BLaER1 treated with 17β-estradiol and CSF1 and Interleukin-3, amounts not matched to agents 10 nM and 100 nM (cell line): ENCODE measurements at regions not wholly inside any gene's neighbourhood (a gene's known extent, or its start where the extent isn't known, plus 50 kb on each side); places are given as distances from the start of the nearest gene placed in this dataset.

ENCODE experiments used
- H3K27ac ChIP-seq, 11 experiments: shearing (Covaris generic); formaldehyde crosslinking; 2 replicates each; pipeline ENCODE4 v1.8.1; 2022
- H3K27me3 ChIP-seq, 11 experiments: shearing (Covaris generic); formaldehyde crosslinking; 2 replicates each; pipeline ENCODE4 v1.8.1; 2022
- H3K36me3 ChIP-seq, 11 experiments: shearing (Covaris generic); formaldehyde crosslinking; 2 replicates each; pipeline ENCODE4 v1.8.1; 2022
- H3K4me1 ChIP-seq, 10 experiments: shearing (Covaris generic); formaldehyde crosslinking; 2 replicates each; pipeline ENCODE4 v1.8.1; 2022
- H3K4me2 ChIP-seq, 11 experiments: shearing (Covaris generic); formaldehyde crosslinking; 2 replicates each; pipeline ENCODE4 v1.8.1; 2022
- H3K4me3 ChIP-seq, 10 experiments: shearing (Covaris generic); formaldehyde crosslinking; 2 replicates each; pipeline ENCODE4 v1.8.1; 2022
- H3K9ac ChIP-seq, 11 experiments: shearing (Covaris generic); formaldehyde crosslinking; 2 replicates each; pipeline ENCODE4 v1.8.1; 2022
- H3K9me3 ChIP-seq, 11 experiments: shearing (Covaris generic); formaldehyde crosslinking; replicated peaks in 1 of 11; 2 replicates each; pipeline ENCODE4 v1.8.1; 2022
- H4K20me1 ChIP-seq, 11 experiments: shearing (Covaris generic); formaldehyde crosslinking; 2 replicates each; pipeline ENCODE4 v1.8.1; 2022
- Cebpa-rat ChIP-seq, 11 experiments: shearing (Covaris generic); IDR thresholded peaks; 2 replicates each; pipeline ENCODE4 v1.8.1; 2022

DNA sequence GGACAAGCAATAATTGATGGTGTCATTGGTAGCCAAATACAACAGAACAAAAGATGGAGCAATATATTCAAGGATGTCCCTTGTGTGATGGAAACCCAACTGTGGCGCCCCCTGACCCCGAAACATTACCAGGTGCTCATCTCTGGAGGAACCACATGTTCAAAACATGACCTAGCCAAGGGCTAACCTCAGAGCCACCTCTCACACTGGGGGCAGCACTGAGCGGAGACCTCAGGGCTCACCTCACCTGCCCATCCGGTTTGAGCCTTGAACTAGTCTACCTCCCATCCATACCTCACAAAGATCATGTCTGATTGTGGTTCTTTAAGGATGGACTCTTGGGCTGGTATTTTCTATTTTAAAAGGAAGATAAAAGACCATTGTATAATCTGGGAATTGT lies 314.4 kb upstream of the CDH7 start:
- no peaks in the 10 kb centered on the region for H3K27me3 ChIP-seq
- no peak overlapping the region for H3K4me2 ChIP-seq
- H3K9me3 ChIP-seq = no peaks in the 10 kb centered on the region
- no peak overlapping the region for H3K4me3 ChIP-seq
- H3K36me3 ChIP-seq = no peaks in the 10 kb centered on the region
- H3K4me1 ChIP-seq = no peaks in the 10 kb centered on the region
- H3K9ac ChIP-seq = no peak overlapping the region
- H3K27ac ChIP-seq = no peak overlapping the region
- TF ChIP-seq Cebpa-rat (IDR thresholded peaks at IDR 0.05) = no peak
- H4K20me1 ChIP-seq = no peaks in the 10 kb centered on the region

DNA sequence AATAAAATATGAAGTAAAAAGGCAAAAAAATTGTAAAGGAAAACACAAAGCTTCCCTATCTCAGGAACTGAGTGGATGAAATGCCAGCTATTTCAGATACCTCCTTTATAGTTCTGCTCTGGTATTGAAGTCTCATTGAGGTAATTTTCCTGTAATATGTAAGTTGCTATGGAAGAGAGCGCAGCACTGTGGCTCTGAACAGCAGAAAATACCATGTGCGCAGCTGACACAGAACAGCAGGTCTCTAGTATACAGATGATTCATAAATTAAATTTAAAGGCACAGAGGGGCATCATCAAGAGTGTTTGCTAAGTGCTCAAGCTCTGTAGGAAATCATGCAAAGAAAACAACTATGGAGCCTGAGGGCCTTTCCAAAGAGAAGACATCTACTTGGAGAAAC lies 315.3 kb upstream of the CDH7 start:
- Histone ChIP-seq H3K4me3 (no peak overlapping the region), H3K9ac (no peak overlapping the region), H4K20me1 (no peaks in the 10 kb centered on the region), H3K27ac (no peak overlapping the region), H3K36me3 (no peaks in the 10 kb centered on the region), H3K27me3 (no peaks in the 10 kb centered on the region), H3K9me3 (no peaks in the 10 kb centered on the region), H3K4me2 (no peak overlapping the region), H3K4me1 (no peaks in the 10 kb centered on the region)
- TF ChIP-seq Cebpa-rat (IDR thresholded peaks at IDR 0.05) = no peak

DNA sequence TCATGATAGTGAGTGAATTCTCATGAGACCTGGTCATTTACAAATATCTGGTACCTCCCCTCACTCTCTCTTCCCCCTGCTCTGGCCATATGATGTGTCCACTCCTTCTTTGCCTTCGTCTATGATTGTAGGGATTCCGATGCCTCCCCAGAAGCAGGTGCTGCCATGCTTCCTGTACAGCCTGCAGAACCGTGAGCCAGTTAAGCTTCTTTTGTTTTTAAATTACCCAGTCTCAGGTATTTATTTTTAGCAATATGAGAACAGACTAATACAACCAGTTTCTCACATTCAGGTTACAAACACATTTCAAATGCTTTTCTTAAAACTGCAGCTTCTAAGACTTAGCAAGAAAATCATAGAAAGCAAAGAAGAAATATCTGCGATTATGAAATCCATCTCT lies 321.2 kb upstream of the CDH7 start:
- no peaks in the 10 kb centered on the region for H4K20me1 ChIP-seq
- H3K27ac ChIP-seq = no peak overlapping the region
- H3K27me3 ChIP-seq = no peaks in the 10 kb centered on the region
- H3K4me1 ChIP-seq = no peaks in the 10 kb centered on the region
- no peak overlapping the region for H3K4me2 ChIP-seq
- no peaks in the 10 kb centered on the region for H3K36me3 ChIP-seq
- H3K4me3 ChIP-seq = no peak overlapping the region
- no peak for TF ChIP-seq Cebpa-rat (IDR thresholded peaks at IDR 0.05)
- no peak overlapping the region for H3K9ac ChIP-seq
- no peaks in the 10 kb centered on the region for H3K9me3 ChIP-seq

DNA sequence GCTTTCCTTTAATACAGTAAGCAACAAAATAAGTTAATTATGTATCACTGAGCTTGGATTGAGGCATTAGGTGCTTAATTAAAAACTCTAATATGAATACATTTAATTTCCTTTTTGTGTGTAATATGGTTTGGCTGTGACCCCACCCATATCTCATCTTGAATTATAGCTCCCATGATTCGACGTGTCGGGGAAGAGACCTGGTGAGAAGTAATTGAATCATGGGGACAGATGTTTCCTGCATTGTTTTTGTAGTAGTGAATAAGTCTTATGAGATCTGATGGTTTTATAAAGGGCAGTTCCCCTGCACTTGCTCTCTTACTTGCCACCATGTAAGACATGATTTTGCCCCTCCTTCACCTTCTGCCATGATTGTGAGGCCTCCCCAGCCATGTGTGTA lies 325.4 kb upstream of the CDH7 start:
- TF ChIP-seq Cebpa-rat (IDR thresholded peaks at IDR 0.05) = no peak
- peaks cover 0 to 5% (median 0%) of the 10 kb centered on the region in 11 experiments; a peak in 1 of 22 replicates for H3K9me3 ChIP-seq
- no peak overlapping the region for H3K4me2 ChIP-seq
- H3K36me3 ChIP-seq = no peaks in the 10 kb centered on the region
- no peak overlapping the region for H3K9ac ChIP-seq
- H3K4me3 ChIP-seq = no peak overlapping the region
- no peaks in the 10 kb centered on the region for H3K27me3 ChIP-seq
- H3K27ac ChIP-seq = no peak overlapping the region
- no peaks in the 10 kb centered on the region for H3K4me1 ChIP-seq
- H4K20me1 ChIP-seq = no peaks in the 10 kb centered on the region

DNA sequence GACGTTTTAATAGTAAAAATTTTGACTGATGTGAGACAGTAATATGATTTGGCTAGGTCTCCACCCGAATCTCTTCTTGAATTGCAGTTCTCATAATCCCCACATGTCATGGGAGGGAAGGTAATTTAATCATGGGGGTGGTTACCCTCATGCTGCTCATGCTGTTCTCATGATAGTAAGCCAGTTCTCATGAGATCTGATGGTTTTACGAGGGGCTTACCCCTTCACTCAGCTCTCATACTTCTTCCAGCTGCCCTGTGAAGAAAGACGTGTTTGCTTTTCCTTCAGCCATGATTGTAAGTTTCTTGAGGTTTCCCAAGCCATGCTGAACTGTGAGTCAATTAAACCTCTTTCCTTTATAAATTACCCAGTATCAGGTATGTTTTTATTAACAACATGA lies 327.0 kb upstream of the CDH7 start:
- H3K4me3 ChIP-seq = no peak overlapping the region
- H3K4me2 ChIP-seq = no peak overlapping the region
- no peaks in the 10 kb centered on the region for H3K27me3 ChIP-seq
- H3K4me1 ChIP-seq = no peaks in the 10 kb centered on the region
- peaks cover 0 to 6% (median 0%) of the 10 kb centered on the region in 11 experiments; a peak in 1 of 22 replicates for H3K9me3 ChIP-seq
- H3K9ac ChIP-seq = no peak overlapping the region
- H3K27ac ChIP-seq = no peak overlapping the region
- TF ChIP-seq Cebpa-rat (IDR thresholded peaks at IDR 0.05) = no peak
- no peaks in the 10 kb centered on the region for H3K36me3 ChIP-seq
- H4K20me1 ChIP-seq = no peaks in the 10 kb centered on the region

DNA sequence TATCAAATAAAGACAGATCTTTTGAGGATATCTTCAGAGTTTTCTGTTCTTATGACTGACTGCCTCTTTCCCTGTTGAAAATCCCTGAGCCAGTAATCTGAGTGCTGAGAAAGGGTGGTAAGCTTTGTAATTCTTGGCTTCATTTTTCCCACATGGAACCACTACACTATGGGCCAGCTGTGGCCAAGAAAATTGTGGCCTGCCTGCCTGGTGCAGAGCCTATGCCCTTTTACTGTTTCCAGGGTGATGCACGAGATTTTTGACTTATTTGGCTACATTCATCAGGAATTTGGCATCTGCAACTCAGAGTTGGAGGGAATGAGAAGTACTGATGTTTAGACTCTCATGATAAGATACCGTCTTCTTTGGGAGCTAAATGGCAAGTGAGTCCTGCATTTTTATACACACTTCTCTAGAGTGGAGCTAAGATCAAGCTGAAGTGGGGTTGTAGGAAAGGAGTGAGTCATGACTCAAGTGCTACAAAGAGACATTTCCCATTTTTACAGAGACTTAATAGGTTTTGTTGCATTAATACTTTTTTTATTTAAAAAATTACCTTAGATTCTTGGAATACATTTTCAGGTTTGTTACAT lies 328.2 kb upstream of the CDH7 start:
- TF ChIP-seq Cebpa-rat (IDR thresholded peaks at IDR 0.05) = no peak
- Histone ChIP-seq H4K20me1 (no peaks in the 10 kb centered on the region), H3K4me3 (no peak overlapping the region), H3K4me1 (no peaks in the 10 kb centered on the region), H3K9me3 (peaks cover 0 to 6% (median 0%) of the 10 kb centered on the region in 11 experiments; a peak in 1 of 22 replicates), H3K27ac (no peak overlapping the region), H3K4me2 (no peak overlapping the region), H3K27me3 (no peaks in the 10 kb centered on the region), H3K9ac (no peak overlapping the region), H3K36me3 (no peaks in the 10 kb centered on the region)

DNA sequence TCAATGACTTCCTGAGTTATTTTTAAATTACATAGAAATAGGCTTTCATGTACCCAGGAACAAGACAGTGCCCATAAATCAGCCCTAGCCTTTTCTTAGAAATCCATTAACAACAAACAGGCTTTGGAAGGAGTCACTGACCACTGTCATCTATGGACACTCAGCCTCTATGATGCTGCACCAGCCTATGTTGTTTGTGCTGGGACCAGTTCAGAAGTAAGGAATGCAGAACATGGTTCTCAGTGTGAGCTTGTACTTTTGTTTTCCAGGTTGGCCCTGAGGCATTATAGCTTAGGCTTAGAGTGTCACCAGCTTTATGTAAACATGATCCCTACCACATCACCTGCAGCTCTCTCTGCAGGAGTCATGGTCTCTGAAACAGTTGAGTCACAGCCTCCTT lies 335.7 kb upstream of the CDH7 start:
- no peak overlapping the region for H3K4me2 ChIP-seq
- H3K9me3 ChIP-seq = no peaks in the 10 kb centered on the region; a peak in 2 of 22 replicates
- no peaks in the 10 kb centered on the region for H3K36me3 ChIP-seq
- no peak overlapping the region for H3K27ac ChIP-seq
- no peak overlapping the region for H3K9ac ChIP-seq
- H4K20me1 ChIP-seq = no peaks in the 10 kb centered on the region
- no peak overlapping the region for H3K4me3 ChIP-seq
- TF ChIP-seq Cebpa-rat (IDR thresholded peaks at IDR 0.05) = no peak
- no peaks in the 10 kb centered on the region for H3K4me1 ChIP-seq
- H3K27me3 ChIP-seq = no peaks in the 10 kb centered on the region

DNA sequence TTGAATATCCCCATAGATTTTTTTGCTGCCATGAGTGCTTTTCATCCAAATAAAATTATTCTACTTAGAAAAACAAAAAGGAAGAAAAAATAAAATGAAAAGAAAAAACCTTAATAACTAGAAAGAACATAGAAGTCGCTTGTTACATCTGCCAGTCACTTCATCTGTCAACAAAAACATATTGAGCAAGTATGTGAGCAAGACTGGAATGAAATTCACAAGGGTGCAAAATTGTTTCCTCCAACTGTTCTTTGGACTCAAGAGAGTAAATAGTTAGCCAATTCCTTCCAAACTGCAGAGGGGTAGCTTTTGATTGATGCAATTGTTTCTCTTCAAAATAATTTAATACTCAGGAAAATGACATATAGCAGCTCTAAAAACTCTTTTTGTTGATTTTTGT lies 336.3 kb upstream of the CDH7 start:
- Histone ChIP-seq H3K9ac (no peak overlapping the region), H3K27ac (no peak overlapping the region), H3K4me1 (no peaks in the 10 kb centered on the region), H3K4me2 (no peak overlapping the region), H3K4me3 (no peak overlapping the region), H3K27me3 (no peaks in the 10 kb centered on the region), H4K20me1 (no peaks in the 10 kb centered on the region), H3K36me3 (no peaks in the 10 kb centered on the region), H3K9me3 (no peaks in the 10 kb centered on the region; a peak in 2 of 22 replicates)
- TF ChIP-seq Cebpa-rat (IDR thresholded peaks at IDR 0.05) = no peak

DNA sequence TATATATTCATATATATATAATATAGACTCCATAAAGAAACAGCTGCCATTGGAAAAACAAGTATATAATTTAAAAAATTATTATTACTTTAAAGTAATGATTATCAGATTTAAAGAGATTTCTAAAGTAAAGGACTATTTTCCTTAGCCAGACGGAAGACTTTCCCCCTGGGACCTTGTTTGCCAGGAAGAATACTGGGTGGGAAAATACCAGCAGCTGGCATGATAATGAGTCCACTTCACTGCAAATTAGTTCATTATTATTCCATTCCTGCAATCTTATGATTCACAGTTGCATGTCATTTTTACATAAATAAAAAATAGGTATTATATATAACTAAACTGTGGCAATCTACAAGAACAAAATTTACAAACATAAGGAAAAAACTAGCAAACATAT lies 339.8 kb upstream of the CDH7 start:
- no peak for TF ChIP-seq Cebpa-rat (IDR thresholded peaks at IDR 0.05)
- no peak overlapping the region for H3K4me3 ChIP-seq

DNA sequence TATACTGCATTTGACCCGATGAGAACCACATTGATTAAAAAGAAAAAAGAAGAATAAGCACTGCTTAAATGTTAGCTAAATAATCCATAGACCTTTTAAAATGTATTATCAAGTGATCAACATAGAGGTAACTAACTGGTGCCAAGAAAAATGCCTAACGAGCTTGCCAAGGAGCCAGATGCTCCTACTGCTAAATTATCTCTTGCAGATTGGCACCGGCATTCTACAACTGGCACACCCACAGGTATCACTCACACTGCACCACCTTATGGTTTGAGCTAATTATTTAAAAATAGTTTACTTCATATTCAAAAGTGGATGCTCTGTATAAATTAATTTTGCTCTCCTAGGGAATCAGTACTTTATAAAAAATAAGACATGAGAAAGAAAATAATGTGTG lies 341.6 kb upstream of the CDH7 start:
- Histone ChIP-seq H3K9ac (no peak overlapping the region), H3K27me3 (no peaks in the 10 kb centered on the region), H4K20me1 (no peaks in the 10 kb centered on the region), H3K27ac (no peak overlapping the region), H3K9me3 (no peaks in the 10 kb centered on the region), H3K4me3 (no peak overlapping the region), H3K36me3 (no peaks in the 10 kb centered on the region), H3K4me1 (no peaks in the 10 kb centered on the region), H3K4me2 (no peak overlapping the region)
- TF ChIP-seq Cebpa-rat (IDR thresholded peaks at IDR 0.05) = no peak

More for the DNA sequence above, 339.8 kb upstream of the CDH7 start:
- no peak overlapping the region for H3K27ac ChIP-seq
- no peak overlapping the region for H3K9ac ChIP-seq
- H3K4me2 ChIP-seq = no peak overlapping the region
- no peaks in the 10 kb centered on the region for H4K20me1 ChIP-seq
- H3K27me3 ChIP-seq = no peaks in the 10 kb centered on the region
- no peaks in the 10 kb centered on the region for H3K9me3 ChIP-seq
- no peaks in the 10 kb centered on the region for H3K36me3 ChIP-seq
- H3K4me1 ChIP-seq = no peaks in the 10 kb centered on the region
